ENCODE measurements at regions not wholly inside any gene's neighbourhood (a gene's known extent, or its start where the extent isn't known, plus 50 kb on each side); places are given as distances from the start of the nearest gene placed in this dataset.

DNA sequence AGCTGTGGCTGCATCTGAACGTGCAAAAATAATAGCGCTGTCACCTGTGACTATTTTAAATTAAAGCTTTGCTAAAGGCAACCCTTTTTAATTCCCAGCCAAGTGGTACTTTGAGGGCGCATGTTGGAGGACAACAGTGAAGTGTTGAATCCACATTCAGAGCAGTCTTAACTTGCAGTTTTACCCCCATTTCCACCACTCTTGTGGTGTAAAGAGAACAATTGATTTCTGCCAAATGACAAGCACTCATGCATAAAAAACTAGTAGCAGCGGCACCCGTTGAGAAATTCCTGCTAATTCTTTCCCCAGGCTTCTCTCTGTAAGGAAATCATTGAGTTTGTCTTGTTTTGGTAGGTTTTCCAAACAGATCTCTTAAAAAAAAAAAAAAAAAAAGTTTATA, 1033.3 kb downstream of the EFNB2 start:
- TF ChIP-seq, protein P1, sequence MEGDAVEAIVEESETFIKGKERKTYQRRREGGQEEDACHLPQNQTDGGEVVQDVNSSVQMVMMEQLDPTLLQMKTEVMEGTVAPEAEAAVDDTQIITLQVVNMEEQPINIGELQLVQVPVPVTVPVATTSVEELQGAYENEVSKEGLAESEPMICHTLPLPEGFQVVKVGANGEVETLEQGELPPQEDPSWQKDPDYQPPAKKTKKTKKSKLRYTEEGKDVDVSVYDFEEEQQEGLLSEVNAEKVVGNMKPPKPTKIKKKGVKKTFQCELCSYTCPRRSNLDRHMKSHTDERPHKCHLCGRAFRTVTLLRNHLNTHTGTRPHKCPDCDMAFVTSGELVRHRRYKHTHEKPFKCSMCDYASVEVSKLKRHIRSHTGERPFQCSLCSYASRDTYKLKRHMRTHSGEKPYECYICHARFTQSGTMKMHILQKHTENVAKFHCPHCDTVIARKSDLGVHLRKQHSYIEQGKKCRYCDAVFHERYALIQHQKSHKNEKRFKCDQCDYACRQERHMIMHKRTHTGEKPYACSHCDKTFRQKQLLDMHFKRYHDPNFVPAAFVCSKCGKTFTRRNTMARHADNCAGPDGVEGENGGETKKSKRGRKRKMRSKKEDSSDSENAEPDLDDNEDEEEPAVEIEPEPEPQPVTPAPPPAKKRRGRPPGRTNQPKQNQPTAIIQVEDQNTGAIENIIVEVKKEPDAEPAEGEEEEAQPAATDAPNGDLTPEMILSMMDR (IDR thresholded peaks at IDR 0.05), result no peak
- no peak for TF ChIP-seq POLR2A (IDR thresholded peaks at IDR 0.05)

Data from lower leg skin (tissue), 3 donors.